ENCODE measurements at regions not wholly inside any gene's neighbourhood (a gene's known extent, or its start where the extent isn't known, plus 50 kb on each side); places are given as distances from the start of the nearest gene placed in this dataset.

GRCh38 chr4:27189683-27190082, 329.0 kb downstream of the STIM2 start:
- TF ChIP-seq CTCF (IDR thresholded peaks at IDR 0.05; ENCODE audit: borderline replicate concordance), result no peak
- Histone ChIP-seq H3K36me3 (no peaks in the 10 kb centered on the region), H3K27ac (replicated peaks) (no peak overlapping the region), H3K27me3 (ENCODE audit: low read depth) (peaks cover 4% of the 10 kb centered on the region), H3K4me3 (no peak overlapping the region), H3K9me3 (replicated peaks) (no peaks in the 10 kb centered on the region), H3K4me1 (no peaks in the 10 kb centered on the region)
- no peak for DNase-seq
- intact Hi-C loops (cut with micrococcal nuclease), result no loop called here

GRCh38 chr4:27191592-27191991, 331.0 kb downstream of the STIM2 start:
- DNase-seq, result no peak
- no peaks in the 10 kb centered on the region for H3K36me3 ChIP-seq
- H3K9me3 ChIP-seq (replicated peaks), result no peaks in the 10 kb centered on the region
- intact Hi-C loops (cut with micrococcal nuclease), result no loop called here
- no peak for TF ChIP-seq CTCF (IDR thresholded peaks at IDR 0.05; ENCODE audit: borderline replicate concordance)
- H3K4me3 ChIP-seq, result no peak overlapping the region
- H3K27me3 ChIP-seq (ENCODE audit: low read depth), result peaks cover 4% of the 10 kb centered on the region
- H3K27ac ChIP-seq (replicated peaks), result no peak overlapping the region
- no peaks in the 10 kb centered on the region for H3K4me1 ChIP-seq

- H3K4me1 ChIP-seq, result no peaks in the 10 kb centered on the region
- peaks cover 3% of the 10 kb centered on the region for H3K27me3 ChIP-seq (ENCODE audit: low read depth)
- H3K4me3 ChIP-seq, result no peak overlapping the region
- TF ChIP-seq CTCF (IDR thresholded peaks at IDR 0.05; ENCODE audit: borderline replicate concordance), result no peak
- no peak overlapping the region for H3K27ac ChIP-seq (replicated peaks)
- no peak for DNase-seq
- no peaks in the 10 kb centered on the region for H3K36me3 ChIP-seq
- intact Hi-C loops (cut with micrococcal nuclease), result no loop called here
- H3K9me3 ChIP-seq (replicated peaks), result no peaks in the 10 kb centered on the region
Measured at GRCh38 chr4:27194599-27195176, 334.0 kb downstream of the STIM2 start.

- DNase-seq, result no peak
- Histone ChIP-seq H3K4me3 (no peak overlapping the region), H3K36me3 (no peaks in the 10 kb centered on the region), H3K4me1 (no peaks in the 10 kb centered on the region), H3K9me3 (replicated peaks) (no peaks in the 10 kb centered on the region), H3K27ac (replicated peaks) (no peak overlapping the region), H3K27me3 (ENCODE audit: low read depth) (no peaks in the 10 kb centered on the region)
- intact Hi-C loops (cut with micrococcal nuclease), result no loop called here
- no peak for TF ChIP-seq CTCF (IDR thresholded peaks at IDR 0.05; ENCODE audit: borderline replicate concordance)
Measured at GRCh38 chr4:27198246-27198645, 337.6 kb downstream of the STIM2 start.

GRCh38 chr4:27198971-27199370, 338.3 kb downstream of the STIM2 start:
- Histone ChIP-seq H3K4me3 (no peak overlapping the region), H3K27ac (replicated peaks) (no peak overlapping the region), H3K4me1 (no peaks in the 10 kb centered on the region), H3K27me3 (ENCODE audit: low read depth) (no peaks in the 10 kb centered on the region), H3K36me3 (no peaks in the 10 kb centered on the region), H3K9me3 (replicated peaks) (no peaks in the 10 kb centered on the region)
- no peak for TF ChIP-seq CTCF (IDR thresholded peaks at IDR 0.05; ENCODE audit: borderline replicate concordance)
- DNase-seq, result no peak
- intact Hi-C loops (cut with micrococcal nuclease), result no loop called here
